ENCODE measurements at regions not wholly inside any gene's neighbourhood (a gene's known extent, or its start where the extent isn't known, plus 50 kb on each side); places are given as distances from the start of the nearest gene placed in this dataset.
"Not testable (repeated sequence)": the region's sequence is repeated elsewhere in the genome, so short reads cannot be mapped to it uniquely, and the experiment has no call there.

DNA sequence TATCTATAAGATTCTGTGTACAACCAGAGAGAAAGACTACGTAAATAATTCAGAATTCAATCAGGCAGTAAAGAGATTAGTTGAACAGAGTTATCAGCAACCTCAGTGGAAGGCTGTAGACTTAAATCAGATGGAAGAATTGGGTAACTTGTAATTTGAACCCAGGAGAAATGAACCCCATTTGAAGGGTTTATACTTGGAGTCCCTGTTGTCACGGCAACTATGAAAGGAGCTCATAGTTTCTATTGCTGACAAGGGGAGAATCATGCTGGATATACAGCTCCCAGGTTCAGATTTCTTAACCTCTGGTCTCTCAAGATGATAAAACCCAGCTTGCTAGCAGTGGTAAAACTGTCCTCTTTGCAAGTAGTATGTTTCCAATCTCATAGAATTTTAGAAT, 54.4 kb upstream of the BMP4 start:
- DNase-seq = no peak

DNA sequence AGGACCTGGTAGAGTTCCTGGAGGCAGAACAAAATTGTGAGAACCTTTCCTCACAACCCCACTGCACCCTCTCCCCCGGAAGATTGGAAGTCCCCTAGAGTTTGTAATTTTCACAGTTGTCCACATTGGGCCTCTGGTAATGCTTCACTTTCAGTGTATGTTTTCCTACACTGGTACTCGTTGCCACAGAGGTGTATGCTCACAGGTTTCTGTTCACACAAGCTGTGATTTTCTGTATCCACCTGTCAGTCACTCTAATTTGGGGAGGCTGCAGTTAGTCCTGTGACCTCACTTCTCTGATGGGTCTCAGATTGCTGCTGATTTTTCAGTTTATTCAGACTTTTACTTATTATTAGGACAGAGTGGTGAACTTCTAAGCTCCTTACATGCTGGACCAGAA, 66.4 kb upstream of the BMP4 start:
- DNase-seq = no peak

DNA sequence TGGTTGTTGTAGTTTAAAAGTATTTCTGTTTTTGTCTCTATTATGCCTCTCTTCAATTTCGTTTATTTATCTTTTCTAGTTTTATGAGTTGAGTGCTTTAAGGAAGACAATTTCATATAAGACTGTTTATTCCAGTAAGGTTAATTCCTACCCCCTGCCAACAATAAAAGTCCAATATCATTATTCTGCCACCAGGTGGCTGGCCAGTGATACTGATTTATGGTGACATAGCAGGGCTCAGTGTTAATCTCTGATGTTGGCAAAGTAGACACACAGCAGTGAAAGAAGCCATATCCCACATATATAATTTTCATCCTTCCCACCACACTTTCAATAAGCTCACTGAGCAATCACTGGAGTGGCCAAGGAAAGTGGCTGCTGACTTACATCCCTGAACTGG, 69.0 kb upstream of the BMP4 start:
- no peak for DNase-seq

DNA sequence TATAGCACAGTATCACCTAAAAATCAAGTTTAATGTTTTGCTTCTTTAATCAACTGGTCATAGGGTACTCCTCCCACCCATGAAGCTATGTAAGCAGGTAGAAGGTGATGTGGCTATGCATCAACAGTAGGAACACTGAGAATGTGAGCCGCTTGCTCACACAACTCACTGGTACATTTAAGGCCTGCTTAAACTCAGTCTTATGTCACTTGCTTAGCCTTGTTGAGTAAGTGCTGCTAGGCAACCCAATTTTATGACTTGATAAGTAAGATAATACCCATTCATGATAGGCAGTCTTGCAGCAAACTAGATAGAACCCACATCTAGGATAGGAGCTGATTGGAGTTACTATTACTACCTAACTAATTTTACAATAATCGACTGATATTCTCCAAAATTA, 70.0 kb upstream of the BMP4 start:
- no peak for DNase-seq

DNA sequence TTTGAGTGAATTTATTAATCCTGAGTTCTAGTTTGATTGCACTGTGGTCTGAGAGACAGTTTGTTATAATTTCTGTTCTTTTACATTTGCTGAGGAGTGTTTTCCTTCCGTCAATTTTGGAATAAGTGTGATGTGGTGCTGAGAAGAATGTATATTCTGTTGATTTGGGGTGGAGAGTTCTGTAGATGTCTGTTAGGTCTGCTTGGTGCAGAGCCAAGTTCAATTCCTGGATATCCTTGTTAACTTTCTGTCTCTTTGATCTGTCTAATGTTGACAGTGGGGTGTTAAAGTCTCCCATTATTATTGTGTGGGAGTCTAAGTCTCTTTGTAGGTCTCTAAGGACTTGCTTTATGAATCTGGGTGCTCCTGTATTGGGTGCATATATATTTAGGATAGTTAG, 74.4 kb upstream of the BMP4 start:
- not testable (repeated sequence) for DNase-seq

DNA sequence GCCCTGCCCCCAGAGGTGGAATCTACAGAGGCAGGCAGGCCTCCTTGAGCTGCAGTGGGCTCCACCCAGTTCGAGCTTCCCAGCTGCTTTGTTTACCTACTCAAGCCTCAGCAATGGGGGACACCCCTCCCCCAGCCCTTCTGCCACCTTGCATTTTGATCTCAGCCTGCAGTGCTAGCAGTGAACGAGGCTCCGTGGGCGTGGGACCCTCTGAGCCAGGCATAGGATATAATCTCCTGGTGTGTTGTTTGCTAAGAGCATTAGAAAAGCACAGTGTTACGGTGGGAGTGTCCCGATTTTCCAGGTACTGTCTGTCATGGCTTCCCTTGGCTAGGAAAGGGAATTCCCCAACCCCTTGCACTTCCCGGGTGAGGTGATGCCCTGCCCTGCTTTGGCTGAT, 76.7 kb upstream of the BMP4 start:
- not testable (repeated sequence) for DNase-seq

DNA sequence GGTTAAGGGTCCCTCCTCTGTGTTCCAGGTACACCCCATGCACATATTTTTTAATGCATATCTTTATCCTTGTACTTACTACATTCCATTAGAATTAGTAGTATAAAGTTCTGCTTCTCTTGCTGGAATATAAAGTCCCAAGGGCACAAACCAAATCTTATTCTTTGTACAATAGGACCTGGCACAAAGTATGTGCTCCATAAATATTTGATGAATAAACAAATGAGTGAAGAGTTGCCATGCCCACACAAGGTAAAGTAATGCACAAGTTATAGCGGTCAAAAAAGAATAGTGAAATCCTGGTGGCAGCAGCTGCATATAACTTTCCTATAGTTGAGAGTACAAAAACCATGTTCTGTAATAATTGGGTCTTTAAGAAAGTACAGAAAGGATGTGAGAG, 82.1 kb upstream of the BMP4 start:
- no peak for DNase-seq

DNA sequence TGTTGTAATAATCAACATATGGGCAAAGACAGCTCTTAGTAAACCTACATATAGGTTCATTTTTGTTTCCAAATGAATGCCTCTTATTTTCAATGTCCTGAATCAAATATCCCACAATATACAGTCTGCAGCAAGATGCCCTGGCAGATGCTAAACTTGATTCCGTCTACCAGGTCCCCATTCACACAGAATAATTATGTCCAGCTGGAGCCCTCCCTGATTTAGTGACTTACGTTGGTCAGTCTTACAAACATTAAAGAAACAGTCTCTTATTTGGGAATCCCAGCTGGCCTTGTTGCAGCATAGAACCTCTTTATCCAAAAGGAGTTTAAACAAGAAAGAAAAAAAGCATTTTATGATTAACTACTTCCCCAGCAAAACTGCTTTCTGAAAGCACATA, 82.7 kb upstream of the BMP4 start:
- DNase-seq = no peak

DNA sequence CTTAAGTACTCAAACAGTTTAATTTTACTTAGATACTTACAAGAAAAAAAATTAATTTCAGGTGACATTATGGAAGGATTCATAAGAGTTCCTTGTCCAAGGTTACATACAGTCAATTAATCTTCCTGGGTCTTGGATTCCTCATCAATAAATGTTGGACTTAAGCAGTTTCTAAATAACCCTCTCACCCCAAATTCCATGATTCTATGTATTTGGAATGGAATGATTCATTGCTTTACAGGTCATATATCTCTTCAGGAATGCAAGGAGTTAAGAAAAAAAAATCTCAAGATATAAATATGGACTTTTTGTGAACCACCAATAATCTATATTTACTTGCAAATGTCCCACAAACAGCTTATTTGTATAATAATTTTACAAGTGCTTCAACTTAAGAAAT, 84.2 kb upstream of the BMP4 start:
- no peak for DNase-seq

DNA sequence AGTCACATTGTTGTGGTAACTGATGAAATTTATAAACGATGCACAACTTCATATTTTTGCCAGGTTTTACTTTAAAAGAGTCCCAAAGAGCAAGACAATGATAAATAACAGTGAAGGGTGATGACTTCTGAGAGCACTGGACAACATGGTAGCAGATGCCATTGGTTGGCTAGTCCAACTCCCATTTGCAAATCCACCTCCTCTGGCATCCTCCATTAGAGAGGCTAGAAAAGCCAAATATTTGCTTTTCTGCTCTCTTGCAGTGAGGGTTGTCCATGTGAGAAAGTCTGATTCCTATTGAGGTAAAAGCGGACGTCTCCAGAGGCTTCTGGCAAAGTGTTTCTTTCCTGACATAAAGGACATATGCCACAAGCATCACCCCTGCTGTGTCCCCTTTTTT, 89.6 kb upstream of the BMP4 start:
- DNase-seq = no peak

DNA sequence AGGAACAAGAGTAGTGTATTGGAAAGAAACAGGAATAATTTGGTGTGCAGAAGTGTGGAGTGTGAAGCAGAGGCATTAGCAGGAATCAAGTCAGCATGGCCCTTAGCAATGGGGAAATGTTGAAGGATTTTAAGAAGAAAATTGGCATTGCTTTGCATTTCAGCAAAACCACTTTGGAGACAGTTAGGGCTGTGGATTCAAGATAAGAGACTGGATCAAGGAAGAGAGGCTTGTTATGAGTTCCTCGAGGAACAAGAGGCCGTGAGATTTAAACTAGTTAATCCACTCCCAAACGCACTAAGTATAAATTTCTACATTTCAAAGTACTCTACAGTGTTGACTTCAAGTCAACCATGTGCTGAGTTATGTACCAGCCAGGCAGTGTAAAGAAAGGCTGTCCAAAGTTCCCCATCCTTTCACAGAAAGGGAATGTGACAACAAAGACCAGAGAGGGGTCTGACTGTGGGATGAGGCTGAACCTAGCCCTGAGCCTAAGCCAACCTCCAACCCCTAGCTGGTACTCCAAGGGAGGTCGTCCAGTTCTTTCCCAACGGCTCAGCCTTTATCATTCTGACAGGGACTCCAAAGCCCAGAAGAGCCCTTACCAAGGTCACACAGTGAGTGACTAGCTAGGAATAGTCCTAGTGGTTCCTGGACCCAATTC, 91.2 kb upstream of the BMP4 start:
- DNase-seq = no peak

DNA sequence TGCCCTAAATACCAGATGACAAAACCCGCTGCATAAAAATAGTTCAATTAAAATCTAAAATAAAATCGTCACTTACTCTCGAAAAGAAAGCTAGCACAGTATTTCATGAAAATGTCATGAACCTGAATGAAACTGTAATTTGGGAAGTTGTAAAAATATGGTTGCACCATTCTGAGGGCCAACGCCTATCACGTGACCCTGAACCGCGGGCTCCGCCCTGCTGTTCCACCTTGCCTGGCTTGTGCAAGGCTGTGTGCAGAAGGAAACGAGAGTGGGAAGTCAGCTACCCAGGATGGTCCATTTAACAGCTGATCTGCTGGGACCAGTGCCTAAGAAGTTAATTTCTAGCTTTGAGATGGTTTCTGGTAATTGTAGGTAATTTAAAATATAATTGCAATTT, 91.7 kb upstream of the BMP4 start:
- no peak for DNase-seq

DNA sequence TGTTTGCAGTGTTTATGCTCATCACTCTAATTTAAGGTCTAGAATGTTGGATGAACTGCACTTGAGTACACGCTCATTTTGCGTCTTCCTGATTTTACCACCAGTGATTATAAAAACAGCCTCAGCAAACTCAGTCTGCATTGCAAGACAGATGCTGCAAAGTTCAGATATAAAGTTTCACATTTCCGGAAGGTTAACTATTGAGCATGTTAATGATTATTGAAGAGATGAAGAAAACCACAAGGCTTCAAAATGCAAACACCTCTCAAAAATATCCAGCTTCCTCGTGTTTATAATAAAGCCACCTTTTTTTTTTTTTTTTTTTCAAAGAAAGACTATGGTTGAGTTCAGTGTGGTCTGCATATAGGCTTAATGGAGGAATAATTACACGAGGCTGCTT, 92.1 kb upstream of the BMP4 start:
- DNase-seq = no peak

DNA sequence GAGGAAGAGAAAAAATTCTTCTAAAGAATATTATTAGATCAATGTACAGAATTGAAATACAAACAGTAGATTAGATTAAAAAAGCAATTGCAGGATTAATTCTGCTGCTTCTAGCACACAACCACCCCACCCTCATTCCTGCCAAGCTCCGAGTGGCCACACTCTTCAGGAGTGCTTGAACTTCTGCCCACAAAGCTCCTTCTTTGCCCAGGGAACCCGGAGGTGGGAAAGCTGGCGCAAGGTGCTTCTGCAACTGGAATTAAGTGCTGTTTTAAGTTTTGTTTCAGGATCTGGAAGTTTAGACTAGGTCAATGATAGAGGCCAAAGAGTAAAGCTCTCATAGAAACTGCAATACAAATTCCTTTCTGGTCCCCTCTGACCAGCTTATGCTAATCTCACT, 94.1 kb upstream of the BMP4 start:
- no peak for DNase-seq

DNA sequence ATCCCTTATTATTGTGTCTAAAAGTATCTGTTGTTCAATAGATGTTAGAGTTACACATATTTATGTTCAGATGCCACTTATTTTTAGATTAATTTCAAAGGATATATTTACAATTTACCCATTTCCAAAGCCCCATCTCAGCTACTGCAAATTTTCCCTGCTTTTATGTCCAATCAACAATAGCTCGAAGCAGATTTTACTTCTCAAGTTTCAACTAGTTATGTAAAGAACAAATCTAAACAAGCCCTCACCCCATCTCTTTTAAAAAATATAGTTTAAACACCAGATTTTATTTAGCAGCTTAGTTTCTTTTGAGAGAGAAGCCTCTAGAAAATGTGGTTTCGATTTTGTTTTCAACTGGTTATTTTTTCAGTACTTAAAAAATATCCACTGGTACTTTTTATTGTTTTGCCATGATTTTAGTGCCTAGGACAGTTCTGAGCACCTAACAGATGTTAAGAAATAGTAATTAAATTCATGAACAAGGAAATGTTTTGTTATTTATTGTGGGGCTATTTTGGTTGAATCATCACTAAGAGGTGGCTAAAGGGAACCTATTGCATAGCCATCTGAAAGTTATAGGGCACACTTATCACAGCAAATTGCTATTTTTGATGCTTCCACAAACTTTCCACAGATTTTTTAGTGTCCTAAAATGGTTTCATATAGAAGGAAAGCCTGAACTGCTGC, 96.2 kb upstream of the BMP4 start:
- no peak for DNase-seq

DNA sequence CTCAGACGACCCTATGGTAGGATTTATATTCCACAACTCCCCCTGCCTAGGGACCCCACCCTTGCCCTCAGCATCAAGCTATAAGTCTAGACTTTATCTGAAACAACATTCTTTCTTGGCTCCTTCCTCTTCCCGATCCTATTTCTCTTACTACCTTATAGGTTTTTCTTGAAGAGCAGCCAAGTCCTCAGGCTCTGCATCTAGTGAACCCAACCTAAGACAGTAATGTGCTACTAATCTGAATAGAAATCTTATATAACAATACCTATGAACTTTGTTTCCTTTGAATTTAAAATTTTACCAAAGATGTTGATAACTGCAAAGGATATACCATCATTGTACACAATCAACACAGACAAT, 96.7 kb upstream of the BMP4 start:
- no peak for DNase-seq

DNA sequence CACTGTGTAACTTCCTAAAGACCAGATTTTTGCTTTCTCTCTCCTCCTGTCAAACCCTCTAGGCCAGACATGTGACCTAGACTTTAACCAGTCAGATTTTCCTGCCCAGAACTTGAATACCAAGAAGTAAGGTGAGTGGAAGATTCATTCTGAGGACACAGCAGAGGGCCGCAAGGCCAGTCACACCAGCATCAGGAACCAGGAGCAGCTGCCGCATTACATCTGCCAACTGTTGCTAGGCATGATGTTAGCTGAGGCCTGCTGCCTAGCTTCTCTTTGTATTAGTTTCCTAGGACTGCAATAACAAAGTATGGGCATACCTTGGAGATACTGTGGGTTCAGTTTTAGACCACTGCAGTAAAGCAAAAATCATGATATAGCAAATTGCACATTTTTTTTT, 101.9 kb upstream of the BMP4 start:
- DNase-seq = no peak

DNA sequence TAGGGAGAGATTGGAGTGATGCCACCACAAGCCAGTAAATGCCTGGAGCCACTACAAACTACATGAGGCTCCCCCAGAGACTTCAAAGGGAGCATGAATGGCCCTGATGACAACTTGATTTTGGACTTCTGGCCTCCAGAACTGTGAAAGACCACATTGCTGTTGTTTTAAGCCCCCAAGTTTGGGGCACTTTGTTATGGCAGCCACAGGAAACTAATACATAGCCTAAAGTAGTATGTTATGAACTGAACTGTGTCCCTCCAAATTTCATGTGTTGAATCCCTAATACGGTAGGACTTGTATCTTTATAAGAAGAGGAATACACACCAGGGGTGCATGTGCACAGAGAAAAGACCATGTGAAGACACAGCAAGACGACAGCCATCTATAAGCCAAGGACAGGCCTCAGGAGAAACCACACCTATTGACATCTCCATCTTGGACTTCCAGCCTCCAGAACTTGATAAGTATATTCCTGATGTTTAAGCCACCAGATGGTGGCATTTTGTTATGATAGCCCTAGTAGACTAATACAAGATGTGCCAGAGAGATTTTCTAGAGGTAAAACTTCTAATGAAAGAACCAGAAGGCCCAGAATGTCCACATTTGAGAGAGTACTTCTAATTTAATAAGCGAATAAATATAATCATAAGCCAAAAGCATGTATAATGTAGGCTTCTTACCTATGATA, 127.1 kb upstream of the BMP4 start:
- no peak for DNase-seq

DNA sequence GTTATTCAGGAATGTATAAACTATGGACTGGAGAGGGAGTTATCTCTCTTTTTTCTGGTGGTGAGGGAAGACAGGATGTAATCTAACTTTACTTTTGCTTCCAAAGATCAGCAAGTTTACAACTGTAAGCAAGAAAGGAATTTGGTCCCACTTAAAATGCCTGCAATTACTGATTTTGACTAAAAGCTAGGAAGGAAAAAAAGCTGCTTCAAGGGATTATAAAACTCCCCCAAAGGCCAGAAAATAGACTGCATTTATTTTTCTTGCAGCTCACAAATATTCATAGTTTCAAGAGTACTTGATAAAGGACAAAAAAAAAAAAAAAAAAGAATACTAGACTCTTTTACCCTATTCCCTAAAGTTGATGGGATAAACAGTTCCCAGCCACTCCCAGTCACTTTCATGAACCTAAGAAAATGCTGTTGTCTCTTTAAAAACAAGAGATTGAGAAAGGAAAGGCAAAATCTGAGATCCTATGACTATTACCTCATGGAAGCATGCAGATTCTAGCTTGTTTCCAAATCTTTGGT, 128.7 kb upstream of the BMP4 start:
- DNase-seq = no peak

DNA sequence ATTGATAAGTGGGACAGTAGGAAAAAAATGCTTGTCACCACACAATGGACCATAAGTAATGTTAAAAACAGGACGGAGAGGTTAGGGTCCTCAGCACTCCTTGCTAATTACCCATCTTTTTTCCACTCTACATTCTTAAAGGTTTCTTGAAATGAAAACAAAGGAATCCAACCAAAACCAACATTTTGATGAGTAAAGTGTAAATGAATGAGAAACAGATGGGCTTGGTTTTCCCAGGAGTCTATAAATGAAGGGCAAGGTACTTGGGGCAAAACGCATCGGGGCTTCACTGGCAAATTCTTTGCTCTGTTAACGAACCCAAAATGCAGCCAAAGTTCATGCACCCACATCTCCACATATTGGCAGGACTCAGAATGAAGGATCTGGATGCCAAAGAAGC, 129.2 kb upstream of the BMP4 start:
- no peak for DNase-seq

DNA sequence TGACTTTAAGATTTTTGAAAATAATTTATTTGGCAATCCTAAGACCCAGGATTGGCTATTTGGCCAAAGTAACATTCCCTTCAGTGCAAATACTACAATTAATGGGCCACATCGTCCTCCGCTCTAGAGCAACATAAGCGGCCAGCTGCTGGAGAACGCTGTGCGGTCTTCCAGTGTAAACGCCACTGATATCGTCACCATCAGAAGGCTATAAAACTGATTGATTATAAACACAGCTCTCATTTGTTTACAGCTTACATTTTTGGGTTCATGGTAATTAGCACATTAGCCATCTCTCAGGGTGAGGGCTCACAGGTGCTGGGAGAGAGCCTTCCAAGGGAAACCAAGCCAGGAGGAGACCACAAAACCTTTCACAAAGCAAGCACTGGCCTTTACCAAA, 130.1 kb upstream of the BMP4 start:
- DNase-seq = no peak

DNA sequence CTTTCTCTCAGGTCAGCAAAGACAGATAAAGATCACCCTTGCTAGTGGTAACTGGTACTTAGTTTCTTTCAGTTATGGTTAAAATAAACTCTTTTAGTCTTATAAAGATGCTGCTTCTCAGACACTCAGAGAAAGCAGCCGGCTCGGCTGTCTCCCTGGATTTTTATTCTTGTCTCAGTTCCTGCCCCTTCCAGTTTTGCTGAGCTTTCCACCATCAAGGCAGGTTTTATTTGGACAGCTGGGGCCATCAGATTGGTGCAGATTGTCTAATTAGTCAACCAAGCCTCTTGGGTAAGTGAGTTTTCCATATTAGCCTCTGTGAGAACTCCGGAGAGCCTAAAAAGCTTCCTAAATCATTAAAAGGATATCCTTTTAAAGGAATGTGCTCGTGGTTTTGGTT, 130.8 kb upstream of the BMP4 start:
- DNase-seq = no peak

DNA sequence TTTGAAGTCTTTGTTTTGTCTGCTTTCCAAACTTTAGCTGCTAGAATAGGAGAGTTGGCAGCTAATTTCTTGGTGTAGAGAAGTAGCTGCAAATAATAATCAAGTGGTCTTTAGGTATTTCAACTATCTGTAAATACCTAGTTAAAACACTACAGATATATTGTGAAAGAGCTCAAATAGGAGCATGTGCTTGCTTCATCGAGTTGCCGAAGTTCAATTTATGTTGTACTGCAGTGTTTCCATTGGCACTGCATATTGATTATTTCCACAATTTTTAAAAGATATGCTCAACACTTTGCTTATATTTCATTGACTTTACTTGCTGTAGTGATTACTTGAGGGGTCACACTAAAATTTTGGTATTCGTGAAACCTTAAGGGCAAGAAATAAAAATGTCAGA, 131.6 kb upstream of the BMP4 start:
- DNase-seq = no peak

DNA sequence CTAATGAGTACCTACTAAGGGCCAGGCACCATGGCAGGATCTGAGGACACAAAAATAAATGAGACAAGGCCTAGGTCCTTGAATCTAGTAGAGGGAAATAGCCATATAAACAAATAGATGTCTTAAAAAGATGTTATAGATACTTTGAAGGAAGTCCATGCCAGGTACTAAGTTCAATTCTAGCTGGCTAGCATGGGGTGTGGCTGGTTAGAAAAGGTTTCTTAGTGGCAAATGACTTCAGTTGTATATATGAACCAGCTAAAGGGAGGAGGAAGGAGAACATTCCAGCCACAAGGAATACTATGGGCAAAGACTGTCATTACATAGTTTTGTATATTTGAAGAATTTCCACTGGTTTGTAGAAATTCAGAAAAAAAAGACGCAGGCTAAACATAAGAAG, 133.6 kb upstream of the BMP4 start:
- DNase-seq = no peak

DNA sequence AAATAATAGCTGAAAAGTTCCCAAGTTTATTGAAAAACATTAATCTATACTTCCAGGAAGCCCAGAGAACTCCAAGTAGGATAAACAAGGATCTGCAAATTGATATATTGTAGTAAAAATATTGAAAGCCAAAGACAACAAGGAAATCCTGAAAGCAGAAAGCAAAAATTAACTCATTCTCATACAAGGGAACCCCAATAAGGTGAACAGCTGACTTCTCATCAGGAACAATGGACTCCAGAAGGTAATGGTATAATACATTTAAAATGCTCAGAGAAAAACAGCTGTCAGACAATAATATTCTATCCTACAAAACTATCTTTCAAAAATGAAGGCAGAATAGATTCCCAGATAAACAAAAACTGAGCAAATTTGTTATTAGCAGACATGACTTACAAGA, 138.1 kb upstream of the BMP4 start:
- DNase-seq = no peak

All from activated CD4-positive, alpha-beta T cell treated with anti-CD3 and anti-CD28 coated beads, Interleukin-10, Interleukin-2, amounts not matched to agents 100 ng/mL and 50 ng/mL, durations not matched to agents 16 hours and 8 hours (primary cell).